ENCODE measurements at regions not wholly inside any gene's neighbourhood (a gene's known extent, or its start where the extent isn't known, plus 50 kb on each side); places are given as distances from the start of the nearest gene placed in this dataset.

GRCh38 chr2:66699793-66700676 lies 265.1 kb downstream of the MEIS1 start:
- TF ChIP-seq, protein P1, sequence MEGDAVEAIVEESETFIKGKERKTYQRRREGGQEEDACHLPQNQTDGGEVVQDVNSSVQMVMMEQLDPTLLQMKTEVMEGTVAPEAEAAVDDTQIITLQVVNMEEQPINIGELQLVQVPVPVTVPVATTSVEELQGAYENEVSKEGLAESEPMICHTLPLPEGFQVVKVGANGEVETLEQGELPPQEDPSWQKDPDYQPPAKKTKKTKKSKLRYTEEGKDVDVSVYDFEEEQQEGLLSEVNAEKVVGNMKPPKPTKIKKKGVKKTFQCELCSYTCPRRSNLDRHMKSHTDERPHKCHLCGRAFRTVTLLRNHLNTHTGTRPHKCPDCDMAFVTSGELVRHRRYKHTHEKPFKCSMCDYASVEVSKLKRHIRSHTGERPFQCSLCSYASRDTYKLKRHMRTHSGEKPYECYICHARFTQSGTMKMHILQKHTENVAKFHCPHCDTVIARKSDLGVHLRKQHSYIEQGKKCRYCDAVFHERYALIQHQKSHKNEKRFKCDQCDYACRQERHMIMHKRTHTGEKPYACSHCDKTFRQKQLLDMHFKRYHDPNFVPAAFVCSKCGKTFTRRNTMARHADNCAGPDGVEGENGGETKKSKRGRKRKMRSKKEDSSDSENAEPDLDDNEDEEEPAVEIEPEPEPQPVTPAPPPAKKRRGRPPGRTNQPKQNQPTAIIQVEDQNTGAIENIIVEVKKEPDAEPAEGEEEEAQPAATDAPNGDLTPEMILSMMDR (tag by site-specific recombination; IDR thresholded peaks at IDR 0.05): no peak
- no peak for TF ChIP-seq ZBTB21 (tag by site-specific recombination; IDR thresholded peaks at IDR 0.05)
- no peak for TF ChIP-seq GLIS2 (tag by site-specific recombination; IDR thresholded peaks at IDR 0.05)
- no peak for TF ChIP-seq ZNF548 (tag by site-specific recombination; IDR thresholded peaks at IDR 0.05)
- no peak for TF ChIP-seq ZNF704 (tag by site-specific recombination; IDR thresholded peaks at IDR 0.05)
